Heart left ventricle (tissue), 16 donors: ENCODE measurements at regions not wholly inside any gene's neighbourhood (a gene's known extent, or its start where the extent isn't known, plus 50 kb on each side); places are given as distances from the start of the nearest gene placed in this dataset.

ENCODE experiments used
- ATAC-seq, 4 donors: fragments of 200-7000 bp; cut with Tn5 transposase; one replicate each; pipeline ENCODE4 v1.9.1; 2020 to 2022; ENCODE audit warnings: moderate library complexity in 4 of 4, mild to moderate bottlenecking in 3 of 4, moderate number of reproducible peaks in 1 of 4
- DNase-seq, 5 donors: peaks; one replicate each; pipeline ENCODE4 v3.0.0-alpha.2; 2020
- H3K27ac ChIP-seq, 12 donors: fragments of 200-600 bp; sonication (generic) in 4 of 12; one replicate each; pipeline versions ENCODE4 v1.5.0 to v1.8.0; 2016 to 2022; ENCODE audit warnings: mild to moderate bottlenecking in 2 of 12
- H3K27me3 ChIP-seq, 9 donors: fragments of 200-600 bp; sonication (generic) in 2 of 9; one replicate each; pipeline versions ENCODE4 v1.5.1 to v1.8.0; 2016 to 2022; ENCODE audit warnings: mild to moderate bottlenecking in 3 of 9
- H3K36me3 ChIP-seq, 9 donors: fragments of 200-600 bp; sonication (generic) in 2 of 9; one replicate each; pipeline versions ENCODE4 v1.5.0 to v1.8.0; 2018 to 2022; ENCODE audit warnings: mild to moderate bottlenecking in 2 of 9
- H3K4me1 ChIP-seq, 12 donors: fragments of 200-600 bp; sonication (generic) in 4 of 12; one replicate each; pipeline versions ENCODE4 v1.5.0 to v1.8.0; 2016 to 2022; ENCODE audit warnings: mild to moderate bottlenecking in 3 of 12
- H3K4me3 ChIP-seq, 12 donors: fragments of 200-600 bp; sonication (generic) in 4 of 12; one replicate each; pipeline versions ENCODE4 v1.5.0 to v1.8.0; 2017 to 2022; ENCODE audit warnings: mild to moderate bottlenecking in 9 of 12, moderate library complexity in 4 of 12
- H3K9me3 ChIP-seq, 12 donors: fragments of 200-600 bp; sonication (generic) in 4 of 12; one replicate each; pipeline versions ENCODE4 v1.5.0 to v1.8.0; 2016 to 2022; ENCODE audit warnings: mild to moderate bottlenecking in 1 of 12
- POLR2A ChIP-seq, 2 donors: fragments of 450-650 bp; IDR thresholded peaks; one replicate each; pipeline ENCODE4 v1.6.1; 2017; ENCODE audit warnings: antibody characterized with exemption in 2 of 2, mild to moderate bottlenecking in 2 of 2, moderate library complexity in 2 of 2
- WGBS, 4 donors: extraction: QIAGEN DNeasy Blood & Tissue Kit in 2 of 4; methylation state at CpG; one replicate each; pipeline versions ENCODE4 v1.1.5 to v1.1.7; 2013 to 2018; 5-methylcytosine and 5-hydroxymethylcytosine counted together
- intact Hi-C, 10 donors: fragments of 100-400 bp; cut with DNase I; formaldehyde crosslinking; loops; one replicate each; pipeline versions ENCODE4 v1.11.1 to v1.14.2; 2022
- TF ChIP-seq, protein P1 (sequence below), 12 donors: fragments of 200-600 bp; sonication (generic) in 4 of 12; IDR thresholded peaks; one replicate each; pipeline versions ENCODE4 v1.5.0 to v1.8.0; 2018 to 2022; ENCODE audit warnings: antibody characterized with exemption in 12 of 12, mild to moderate bottlenecking in 5 of 12
- donor health status: ischemic (EF 13 %, LVEDD 7.1; RV severe dilation, severe dysfunction).
- donor health status: healthy with polysubstance abuse.
- donor health status: DM: no; HTN: yes; CAD: no.
- donor health status: DM: no; HTN: no; CAD: no.
- donor health status: ischemic (EF 25% LVEDD 6.9; RV normal size, moderate dysfunction).
- donor health status: ischemic (EF 25% LVEDD 5.7; RV mildly dilated, moderate dysfunction).
- donor health status: healthy.
- donor health status: DM: yes; HTN: yes; CAD: no.
- donor health status: ischemic (EF 35%, LVEDD 5.7; RV mildly dilated, moderate dysfunction).
- donor health status: nonischemic (EF 11% LVEDD 7.7; RV severe dilation, severe dysfunction).
- donor health status: DM: yes; HTN: yes; CAD: no.
- donor health status: PGD.
- donor health status: ischemic (EF 29% LVEDD 5.4; RV normal size, mild dysfunction).
- donor health status: nonischemic (EF 23%, LVEDD 6.1; RV moderate dilation, normal function).

DNA sequence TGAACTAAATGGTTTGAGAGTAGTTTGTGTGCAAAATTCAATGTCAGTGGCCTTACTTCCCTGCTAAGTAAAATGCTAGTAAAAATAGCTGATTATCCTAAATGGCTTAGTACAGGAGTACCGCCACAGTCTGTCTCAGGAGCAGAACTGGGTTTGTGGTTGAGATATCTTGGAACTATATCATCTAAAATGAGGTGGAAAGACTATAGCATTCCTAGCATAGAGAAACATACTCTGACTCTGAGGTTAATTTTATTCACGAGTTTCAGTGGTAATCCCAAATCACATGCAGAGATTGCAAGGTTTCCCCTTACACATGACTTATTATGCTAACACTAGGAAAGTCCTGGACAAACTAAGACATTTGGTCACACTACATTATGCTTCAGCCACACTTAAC is 70.4 kb downstream of the OR13H1 start:
- H3K4me3 ChIP-seq, result no peak overlapping the region
- ATAC-seq (no peak), DNase-seq (no peak)
- no peaks in the 10 kb centered on the region for H3K36me3 ChIP-seq
- H3K27me3 ChIP-seq, result peaks cover 0 to 57% (median 0%) of the 10 kb centered on the region in 9 donors
- no peaks in the 10 kb centered on the region for H3K9me3 ChIP-seq
- 45 to 78% (median 63%) methylated on average over 2 of the region's 2 CpGs for WGBS, 4 donors
- H3K4me1 ChIP-seq, result no peaks in the 10 kb centered on the region
- H3K27ac ChIP-seq, result no peak overlapping the region
- intact Hi-C loops, result no loop called here
- no peak for TF ChIP-seq POLR2A (IDR thresholded peaks at IDR 0.05)
- TF ChIP-seq, protein P1, sequence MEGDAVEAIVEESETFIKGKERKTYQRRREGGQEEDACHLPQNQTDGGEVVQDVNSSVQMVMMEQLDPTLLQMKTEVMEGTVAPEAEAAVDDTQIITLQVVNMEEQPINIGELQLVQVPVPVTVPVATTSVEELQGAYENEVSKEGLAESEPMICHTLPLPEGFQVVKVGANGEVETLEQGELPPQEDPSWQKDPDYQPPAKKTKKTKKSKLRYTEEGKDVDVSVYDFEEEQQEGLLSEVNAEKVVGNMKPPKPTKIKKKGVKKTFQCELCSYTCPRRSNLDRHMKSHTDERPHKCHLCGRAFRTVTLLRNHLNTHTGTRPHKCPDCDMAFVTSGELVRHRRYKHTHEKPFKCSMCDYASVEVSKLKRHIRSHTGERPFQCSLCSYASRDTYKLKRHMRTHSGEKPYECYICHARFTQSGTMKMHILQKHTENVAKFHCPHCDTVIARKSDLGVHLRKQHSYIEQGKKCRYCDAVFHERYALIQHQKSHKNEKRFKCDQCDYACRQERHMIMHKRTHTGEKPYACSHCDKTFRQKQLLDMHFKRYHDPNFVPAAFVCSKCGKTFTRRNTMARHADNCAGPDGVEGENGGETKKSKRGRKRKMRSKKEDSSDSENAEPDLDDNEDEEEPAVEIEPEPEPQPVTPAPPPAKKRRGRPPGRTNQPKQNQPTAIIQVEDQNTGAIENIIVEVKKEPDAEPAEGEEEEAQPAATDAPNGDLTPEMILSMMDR (IDR thresholded peaks at IDR 0.05), result no peak

DNA sequence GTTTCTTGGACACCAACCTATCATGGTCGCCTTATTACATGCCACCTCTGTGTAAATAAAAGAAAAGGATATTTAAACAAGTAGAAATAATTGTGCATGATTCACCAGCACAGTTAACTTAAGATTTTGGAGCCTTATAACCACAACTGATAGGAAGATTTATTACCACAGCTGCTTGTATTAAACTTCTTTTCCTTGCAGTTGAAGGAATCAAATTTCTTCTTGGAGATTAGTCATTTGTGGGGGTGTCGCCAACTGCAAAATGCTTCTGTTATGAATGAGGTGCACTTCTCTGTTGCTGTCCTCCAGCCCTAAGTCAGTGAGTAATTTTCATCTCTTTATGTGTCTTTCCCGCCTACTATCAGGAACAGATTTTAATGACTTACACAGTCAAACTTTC is 73.3 kb downstream of the OR13H1 start:
- TF ChIP-seq POLR2A (IDR thresholded peaks at IDR 0.05), result no peak
- TF ChIP-seq, protein P1 (IDR thresholded peaks at IDR 0.05), result no peak
- intact Hi-C loops, result no loop called here
- no peaks in the 10 kb centered on the region for H3K36me3 ChIP-seq
- H3K4me3 ChIP-seq, result no peak overlapping the region
- H3K4me1 ChIP-seq, result no peaks in the 10 kb centered on the region
- H3K27ac ChIP-seq, result no peak overlapping the region
- no peak for DNase-seq
- no peak for ATAC-seq
- H3K9me3 ChIP-seq, result no peaks in the 10 kb centered on the region
- H3K27me3 ChIP-seq, result peaks cover 0 to 62% (median 0%) of the 10 kb centered on the region in 9 donors
- 55 to 83% (median 71%) methylated on average over 3 of the region's 3 CpGs for WGBS, 4 donors

DNA sequence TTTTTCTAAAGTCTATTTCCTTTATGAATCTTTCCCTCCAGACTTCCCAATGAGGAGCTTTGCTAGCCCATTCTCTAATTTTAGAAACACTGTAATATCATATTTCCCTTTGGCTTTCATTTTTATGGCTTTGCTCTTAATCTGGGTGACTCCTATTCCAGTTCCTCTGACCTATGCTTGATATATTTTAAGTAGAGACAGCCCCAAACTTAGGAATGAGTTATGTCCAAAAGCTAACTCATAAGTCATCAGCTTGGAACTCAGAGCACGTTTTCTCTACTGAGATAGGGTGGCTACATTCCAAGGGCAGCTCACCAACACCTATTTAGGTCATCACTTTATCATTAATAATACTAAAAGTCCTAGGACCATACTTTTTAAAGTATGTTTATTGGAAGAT is 77.8 kb downstream of the OR13H1 start:
- H3K4me3 ChIP-seq, result no peak overlapping the region
- no peak for ATAC-seq
- no peaks in the 10 kb centered on the region for H3K36me3 ChIP-seq
- H3K9me3 ChIP-seq, result no peaks in the 10 kb centered on the region
- intact Hi-C loops, result no loop called here
- TF ChIP-seq POLR2A (IDR thresholded peaks at IDR 0.05), result no peak
- TF ChIP-seq, protein P1 (IDR thresholded peaks at IDR 0.05), result no peak
- peaks cover 0 to 74% (median 0%) of the 10 kb centered on the region in 9 donors for H3K27me3 ChIP-seq
- no peak for DNase-seq
- 0 to 11% (median 5%) methylated on average over 1 of the region's 1 CpG for WGBS, 4 donors
- H3K4me1 ChIP-seq, result no peaks in the 10 kb centered on the region
- no peak overlapping the region for H3K27ac ChIP-seq

DNA sequence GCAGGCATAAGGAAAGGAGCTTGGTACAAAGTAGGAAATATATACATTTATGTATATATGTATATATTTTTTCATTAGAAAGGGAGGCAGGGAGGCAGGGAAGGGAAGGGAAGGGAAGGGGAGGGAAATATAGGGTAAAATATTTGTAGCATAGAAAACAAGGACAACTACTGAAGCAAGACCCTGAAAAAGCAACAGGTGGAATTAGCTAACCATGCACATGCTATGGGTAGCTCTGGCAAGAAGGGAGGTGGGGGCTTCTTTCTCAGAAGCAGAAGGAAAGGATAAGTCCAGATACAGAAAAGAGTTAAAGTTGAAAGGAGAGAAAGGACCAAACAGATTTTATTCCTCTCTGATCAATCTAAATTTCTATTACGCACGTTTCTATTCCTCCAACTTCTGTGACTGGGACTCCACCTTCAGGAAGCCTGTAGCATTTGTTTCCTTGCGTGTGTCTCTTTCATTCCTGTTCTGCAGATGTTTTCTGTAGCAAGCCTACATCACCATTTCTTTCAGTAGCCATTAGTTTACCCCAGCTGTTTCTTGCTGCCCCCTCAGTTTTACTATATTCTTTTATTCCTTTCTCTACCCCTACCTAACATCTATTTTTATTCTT is 82.9 kb downstream of the OR13H1 start:
- TF ChIP-seq POLR2A (IDR thresholded peaks at IDR 0.05), result no peak
- TF ChIP-seq, protein P1 (IDR thresholded peaks at IDR 0.05), result peak in 2 of 12 donors; percentile 11 to 14
- no peak for DNase-seq
- WGBS, 4 donors, result 23 to 36% (median 30%) methylated on average over 3 of the region's 3 CpGs
- Histone ChIP-seq H3K4me3 (no peak overlapping the region), H3K4me1 (no peaks in the 10 kb centered on the region), H3K36me3 (no peaks in the 10 kb centered on the region), H3K27me3 (peaks cover 0 to 65% (median 0%) of the 10 kb centered on the region in 9 donors), H3K9me3 (no peaks in the 10 kb centered on the region), H3K27ac (no peak overlapping the region)
- no peak for ATAC-seq
- intact Hi-C loops, result no loop called here
